ENCODE measurements at regions not wholly inside any gene's neighbourhood (a gene's known extent, or its start where the extent isn't known, plus 50 kb on each side); places are given as distances from the start of the nearest gene placed in this dataset.

- no peaks in the 10 kb centered on the region for H3K9me3 Mint-ChIP-seq
- no peaks in the 10 kb centered on the region for H3K4me1 Mint-ChIP-seq
- no peaks in the 10 kb centered on the region for H3K36me3 Mint-ChIP-seq
- H3K27ac Mint-ChIP-seq, result no peak overlapping the region
- no peak overlapping the region for H3K4me3 Mint-ChIP-seq
- TF ChIP-seq, protein P1, sequence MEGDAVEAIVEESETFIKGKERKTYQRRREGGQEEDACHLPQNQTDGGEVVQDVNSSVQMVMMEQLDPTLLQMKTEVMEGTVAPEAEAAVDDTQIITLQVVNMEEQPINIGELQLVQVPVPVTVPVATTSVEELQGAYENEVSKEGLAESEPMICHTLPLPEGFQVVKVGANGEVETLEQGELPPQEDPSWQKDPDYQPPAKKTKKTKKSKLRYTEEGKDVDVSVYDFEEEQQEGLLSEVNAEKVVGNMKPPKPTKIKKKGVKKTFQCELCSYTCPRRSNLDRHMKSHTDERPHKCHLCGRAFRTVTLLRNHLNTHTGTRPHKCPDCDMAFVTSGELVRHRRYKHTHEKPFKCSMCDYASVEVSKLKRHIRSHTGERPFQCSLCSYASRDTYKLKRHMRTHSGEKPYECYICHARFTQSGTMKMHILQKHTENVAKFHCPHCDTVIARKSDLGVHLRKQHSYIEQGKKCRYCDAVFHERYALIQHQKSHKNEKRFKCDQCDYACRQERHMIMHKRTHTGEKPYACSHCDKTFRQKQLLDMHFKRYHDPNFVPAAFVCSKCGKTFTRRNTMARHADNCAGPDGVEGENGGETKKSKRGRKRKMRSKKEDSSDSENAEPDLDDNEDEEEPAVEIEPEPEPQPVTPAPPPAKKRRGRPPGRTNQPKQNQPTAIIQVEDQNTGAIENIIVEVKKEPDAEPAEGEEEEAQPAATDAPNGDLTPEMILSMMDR (IDR thresholded peaks at IDR 0.05; ENCODE audit: unreplicated experiment), result no peak
- DNase-seq (ENCODE audit: low spot score in 2 of 2, unreplicated experiment in 2 of 2), result no peak
- H3K27me3 Mint-ChIP-seq (ENCODE audit: low read depth), result peaks cover 88% of the 10 kb centered on the region
Measured at GRCh38 chr4:41815473-41815872, 66.9 kb upstream of the PHOX2B start.

DNA sequence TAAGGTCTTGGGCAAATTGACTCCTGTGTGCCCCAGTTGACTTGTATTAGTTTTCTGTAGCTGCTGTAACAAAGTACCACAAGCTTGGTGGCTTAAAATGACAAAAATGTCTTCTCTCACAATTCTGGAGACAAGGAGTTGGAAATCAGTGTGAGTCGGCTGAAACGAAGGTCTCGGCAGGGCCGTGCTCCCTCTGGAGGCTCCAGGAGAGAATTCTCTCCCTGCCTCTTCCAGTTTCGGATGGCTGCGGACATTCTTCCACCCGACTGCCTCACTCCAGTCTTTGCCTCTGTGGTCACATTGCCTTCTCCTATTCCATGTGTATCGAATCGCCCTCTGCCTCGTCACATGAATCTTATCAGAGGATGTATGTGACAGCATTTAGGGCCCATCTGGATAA, 66.0 kb upstream of the PHOX2B start:
- Mint-ChIP-seq H3K27me3 (ENCODE audit: low read depth) (peaks cover 83% of the 10 kb centered on the region), H3K4me1 (no peaks in the 10 kb centered on the region), H3K9me3 (no peaks in the 10 kb centered on the region), H3K4me3 (no peak overlapping the region), H3K27ac (no peak overlapping the region), H3K36me3 (no peaks in the 10 kb centered on the region)
- peak in 1 of 2 experiments; percentile 48 for DNase-seq (ENCODE audit: low spot score in 2 of 2, unreplicated experiment in 2 of 2)
- TF ChIP-seq, protein P1 (IDR thresholded peaks at IDR 0.05; ENCODE audit: unreplicated experiment), result no peak

DNA sequence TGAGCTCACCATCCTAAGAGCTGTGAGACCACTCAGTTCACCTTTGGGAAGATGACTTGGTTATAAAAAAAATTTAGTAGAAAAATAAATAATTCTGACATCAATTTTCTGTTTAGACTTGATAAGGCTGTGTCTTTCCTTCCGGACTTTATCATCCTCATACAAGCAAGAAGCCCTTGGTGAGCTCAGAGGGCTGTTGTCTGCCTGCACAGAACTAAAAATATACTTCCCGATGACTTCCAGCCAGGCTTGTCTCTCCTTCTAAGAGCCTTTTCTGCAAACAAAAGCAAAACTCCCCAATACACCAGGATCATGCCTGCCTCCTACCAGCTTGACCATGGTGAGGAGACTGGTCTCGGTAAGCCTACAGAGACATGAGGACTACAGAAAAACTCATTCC, 58.3 kb upstream of the PHOX2B start:
- peaks cover 72% of the 10 kb centered on the region for H3K27me3 Mint-ChIP-seq (ENCODE audit: low read depth)
- no peak for DNase-seq (ENCODE audit: low spot score in 2 of 2, unreplicated experiment in 2 of 2)

GRCh38 chr4:41802590-41802989, 54.1 kb upstream of the PHOX2B start:
- no peak for DNase-seq (ENCODE audit: low spot score in 2 of 2, unreplicated experiment in 2 of 2)
- H3K4me1 Mint-ChIP-seq, result peaks cover 8% of the 10 kb centered on the region
- H3K9me3 Mint-ChIP-seq, result peaks cover 3% of the 10 kb centered on the region
- H3K27me3 Mint-ChIP-seq (ENCODE audit: low read depth), result peaks cover 66% of the 10 kb centered on the region
- TF ChIP-seq, protein P1 (IDR thresholded peaks at IDR 0.05; ENCODE audit: unreplicated experiment), result no peak
- no peaks in the 10 kb centered on the region for H3K36me3 Mint-ChIP-seq
- H3K27ac Mint-ChIP-seq, result no peak overlapping the region
- H3K4me3 Mint-ChIP-seq, result no peak overlapping the region

More for the DNA sequence above, 58.3 kb upstream of the PHOX2B start:
- Mint-ChIP-seq H3K4me3 (no peak overlapping the region), H3K4me1 (no peaks in the 10 kb centered on the region), H3K9me3 (no peaks in the 10 kb centered on the region), H3K36me3 (no peaks in the 10 kb centered on the region), H3K27ac (no peak overlapping the region)
- TF ChIP-seq, protein P1 (IDR thresholded peaks at IDR 0.05; ENCODE audit: unreplicated experiment), result no peak

DNA sequence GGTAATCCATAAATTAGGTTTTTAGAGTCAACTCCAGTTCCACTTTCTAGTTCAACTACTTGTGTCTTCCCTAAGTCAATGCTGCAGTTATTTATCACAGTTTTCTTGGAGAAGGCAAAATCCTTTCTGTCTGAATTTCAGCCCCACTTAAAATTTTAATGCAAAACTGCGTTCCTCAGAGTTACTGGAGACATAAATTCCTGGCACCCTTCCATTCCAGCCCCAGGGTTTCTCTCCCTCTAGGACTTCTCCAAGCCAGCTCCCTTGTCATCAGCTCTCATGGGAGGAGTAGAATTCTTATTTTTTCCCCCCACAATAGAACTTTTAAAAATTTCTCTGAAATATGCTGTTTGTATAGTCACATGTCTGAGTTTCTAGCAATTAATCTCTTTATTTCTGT, 50.6 kb upstream of the PHOX2B start:
- DNase-seq (ENCODE audit: low spot score in 2 of 2, unreplicated experiment in 2 of 2), result no peak
- H3K36me3 Mint-ChIP-seq, result no peaks in the 10 kb centered on the region
- peaks cover 75% of the 10 kb centered on the region for H3K27me3 Mint-ChIP-seq (ENCODE audit: low read depth)
- no peak overlapping the region for H3K27ac Mint-ChIP-seq
- TF ChIP-seq, protein P1 (IDR thresholded peaks at IDR 0.05; ENCODE audit: unreplicated experiment), result no peak
- no peak overlapping the region for H3K4me3 Mint-ChIP-seq
- peaks cover 20% of the 10 kb centered on the region for H3K4me1 Mint-ChIP-seq
- peaks cover 3% of the 10 kb centered on the region for H3K9me3 Mint-ChIP-seq
